ENCODE measurements at regions not wholly inside any gene's neighbourhood (a gene's known extent, or its start where the extent isn't known, plus 50 kb on each side); places are given as distances from the start of the nearest gene placed in this dataset.

- POLR2A ChIA-PET: no interaction called here
- intact Hi-C loops (cut with micrococcal nuclease): no loop called here
- no peaks in the 10 kb centered on the region for H3K36me3 Mint-ChIP-seq (ENCODE audit: low read depth)
- H3K27me3 Mint-ChIP-seq: no peaks in the 10 kb centered on the region
- no peak for DNase-seq
- H3K27ac Mint-ChIP-seq: no peak overlapping the region
- ATAC-seq (ENCODE audit: low read depth): no peak
- TF ChIP-seq CTCF (IDR thresholded peaks at IDR 0.05): no peak
- no peaks in the 10 kb centered on the region for H3K9me3 Mint-ChIP-seq
- CTCF ChIA-PET: no interaction called here
- no peak overlapping the region for H3K4me3 Mint-ChIP-seq
- no peaks in the 10 kb centered on the region for H3K4me1 Mint-ChIP-seq
These were observed 216.2 kb downstream of the SEC16B start for GRCh38 chr1:177753655-177754054.

GRCh38 chr1:177748080-177748801, 221.6 kb downstream of the SEC16B start:
- intact Hi-C loops (cut with micrococcal nuclease): no loop called here
- no peaks in the 10 kb centered on the region for H3K4me1 Mint-ChIP-seq
- POLR2A ChIA-PET: no interaction called here
- H3K36me3 Mint-ChIP-seq (ENCODE audit: low read depth): no peaks in the 10 kb centered on the region
- H3K27me3 Mint-ChIP-seq: peaks cover 3% of the 10 kb centered on the region
- DNase-seq: no peak
- no peaks in the 10 kb centered on the region for H3K9me3 Mint-ChIP-seq
- ATAC-seq (ENCODE audit: low read depth): no peak
- H3K4me3 Mint-ChIP-seq: no peak overlapping the region
- TF ChIP-seq CTCF (IDR thresholded peaks at IDR 0.05): no peak
- CTCF ChIA-PET: no interaction called here
- no peak overlapping the region for H3K27ac Mint-ChIP-seq

DNA sequence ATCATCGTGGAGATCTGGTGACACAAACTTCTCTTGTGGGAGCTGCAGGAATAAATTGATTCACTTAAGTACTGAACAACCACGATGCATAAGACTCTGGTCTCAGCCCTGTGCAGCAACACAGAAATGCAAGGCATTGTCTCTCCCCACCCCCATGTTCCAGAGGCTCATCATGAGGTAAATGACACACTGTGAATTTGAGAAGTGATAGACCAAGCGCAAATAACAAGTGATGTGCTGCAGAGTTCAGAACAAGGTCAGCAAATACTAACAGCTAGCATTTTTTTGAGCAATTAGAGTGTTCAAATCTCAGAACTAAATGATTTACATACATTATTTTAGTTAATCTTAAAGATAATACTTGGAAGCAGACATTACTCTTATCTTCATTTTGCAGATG, 223.7 kb downstream of the SEC16B start:
- ATAC-seq (ENCODE audit: low read depth) (no peak), DNase-seq (no peak)
- CTCF ChIA-PET: no interaction called here
- no peaks in the 10 kb centered on the region for H3K36me3 Mint-ChIP-seq (ENCODE audit: low read depth)
- POLR2A ChIA-PET: no interaction called here
- H3K9me3 Mint-ChIP-seq: no peaks in the 10 kb centered on the region
- intact Hi-C loops (cut with micrococcal nuclease): no loop called here
- no peak overlapping the region for H3K27ac Mint-ChIP-seq
- peaks cover 3% of the 10 kb centered on the region for H3K27me3 Mint-ChIP-seq
- TF ChIP-seq CTCF (IDR thresholded peaks at IDR 0.05): no peak
- H3K4me1 Mint-ChIP-seq: no peaks in the 10 kb centered on the region
- H3K4me3 Mint-ChIP-seq: no peak overlapping the region

- Mint-ChIP-seq H3K27ac (no peak overlapping the region), H3K4me3 (no peak overlapping the region), H3K9me3 (no peaks in the 10 kb centered on the region), H3K36me3 (ENCODE audit: low read depth) (no peaks in the 10 kb centered on the region), H3K27me3 (peaks cover 3% of the 10 kb centered on the region), H3K4me1 (no peaks in the 10 kb centered on the region)
- POLR2A ChIA-PET: no interaction called here
- TF ChIP-seq CTCF (IDR thresholded peaks at IDR 0.05): no peak
- CTCF ChIA-PET: no interaction called here
- DNase-seq: no peak
- ATAC-seq (ENCODE audit: low read depth): no peak
- intact Hi-C loops (cut with micrococcal nuclease): no loop called here
These were observed 225.0 kb downstream of the SEC16B start for GRCh38 chr1:177744906-177745305.

DNA sequence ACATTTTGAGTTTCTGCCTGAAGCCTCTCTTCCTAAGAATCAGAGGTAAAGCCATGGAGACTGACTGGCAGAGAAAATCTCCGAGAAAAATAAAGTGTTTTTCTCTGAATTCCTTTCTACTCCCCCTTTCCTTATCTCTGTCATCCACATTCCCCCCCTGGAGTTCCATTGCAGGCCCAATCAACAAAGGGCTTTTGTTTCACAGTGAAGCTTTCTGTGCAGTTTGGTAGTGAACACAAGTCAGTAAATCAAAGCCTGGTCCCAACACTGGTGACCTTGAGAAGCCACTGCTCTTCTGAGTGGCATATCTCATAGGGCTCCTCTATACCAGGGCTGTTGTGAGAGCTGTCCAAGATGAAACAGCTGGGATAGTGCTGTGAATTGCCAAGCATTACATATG, 228.4 kb downstream of the SEC16B start:
- Mint-ChIP-seq H3K4me3 (no peak overlapping the region), H3K27me3 (peaks cover 3% of the 10 kb centered on the region), H3K36me3 (ENCODE audit: low read depth) (no peaks in the 10 kb centered on the region), H3K9me3 (no peaks in the 10 kb centered on the region), H3K27ac (no peak overlapping the region), H3K4me1 (no peaks in the 10 kb centered on the region)
- DNase-seq: no peak
- ChIA-PET CTCF (no interaction called here), POLR2A (no interaction called here)
- no peak for TF ChIP-seq CTCF (IDR thresholded peaks at IDR 0.05)
- ATAC-seq (ENCODE audit: low read depth): no peak
- intact Hi-C loops (cut with micrococcal nuclease): no loop called here
